Activated CD4-positive, alpha-beta T cell treated with anti-CD3 and anti-CD28 coated beads, Interleukin-2, amount 50 U/mL, for 1 hour (primary cell): ENCODE measurements at regions not wholly inside any gene's neighbourhood (a gene's known extent, or its start where the extent isn't known, plus 50 kb on each side); places are given as distances from the start of the nearest gene placed in this dataset.
"Not testable (repeated sequence)": the region's sequence is repeated elsewhere in the genome, so short reads cannot be mapped to it uniquely, and the experiment has no call there.

ENCODE experiments used
- DNase-seq: peaks from one replicate; pipeline ENCODE4 v3.0.0-alpha.2; 2020

- DNase-seq, result no peak
Observed at GRCh38 chr3:15851735-15852134, 54.0 kb upstream of the ANKRD28 start.

GRCh38 chr3:15858547-15859506, 61.0 kb upstream of the ANKRD28 start:
- DNase-seq, result peak; percentile 61

GRCh38 chr3:15859507-15860013, 61.8 kb upstream of the ANKRD28 start:
- DNase-seq, result peak; percentile 72

- no peak for DNase-seq
Observed at GRCh38 chr3:15860014-15860934, 62.5 kb upstream of the ANKRD28 start.

GRCh38 chr3:15861163-15861562, 63.4 kb upstream of the ANKRD28 start:
- DNase-seq, result no peak

- DNase-seq, result no peak
Observed at GRCh38 chr3:15872807-15873206, 75.0 kb upstream of the ANKRD28 start.

GRCh38 chr3:15873415-15873814, 75.6 kb upstream of the ANKRD28 start:
- no peak for DNase-seq

GRCh38 chr3:15875016-15875689, 77.4 kb upstream of the ANKRD28 start:
- DNase-seq, result no peak

- no peak for DNase-seq
Observed at GRCh38 chr3:15876669-15877068, 78.9 kb upstream of the ANKRD28 start.

- DNase-seq, result no peak
Observed at GRCh38 chr3:15877813-15878212, 80.0 kb upstream of the ANKRD28 start.

GRCh38 chr3:15879787-15880186, 82.0 kb upstream of the ANKRD28 start:
- DNase-seq, result not testable (repeated sequence)

GRCh38 chr3:15882577-15882976, 84.8 kb upstream of the ANKRD28 start:
- no peak for DNase-seq

GRCh38 chr3:15884132-15884531, 86.4 kb upstream of the ANKRD28 start:
- DNase-seq, result no peak

- DNase-seq, result no peak
Observed at GRCh38 chr3:15886521-15886920, 88.7 kb upstream of the ANKRD28 start.

GRCh38 chr3:15887261-15887660, 89.5 kb upstream of the ANKRD28 start:
- DNase-seq, result no peak

GRCh38 chr3:15889936-15890335, 92.2 kb upstream of the ANKRD28 start:
- no peak for DNase-seq

GRCh38 chr3:15892311-15893227, 94.8 kb upstream of the ANKRD28 start:
- DNase-seq, result no peak

- no peak for DNase-seq
Observed at GRCh38 chr3:15894382-15894781, 96.6 kb upstream of the ANKRD28 start.

- DNase-seq, result no peak
Observed at GRCh38 chr3:15896500-15896899, 98.7 kb upstream of the ANKRD28 start.

- DNase-seq, result no peak
Observed at GRCh38 chr3:15899388-15899787, 101.6 kb upstream of the ANKRD28 start.

GRCh38 chr3:15903164-15903563, 105.4 kb upstream of the ANKRD28 start:
- no peak for DNase-seq
